ENCODE measurements at regions not wholly inside any gene's neighbourhood (a gene's known extent, or its start where the extent isn't known, plus 50 kb on each side); places are given as distances from the start of the nearest gene placed in this dataset.
"Not testable (repeated sequence)": the region's sequence is repeated elsewhere in the genome, so short reads cannot be mapped to it uniquely, and the experiment has no call there.

DNA sequence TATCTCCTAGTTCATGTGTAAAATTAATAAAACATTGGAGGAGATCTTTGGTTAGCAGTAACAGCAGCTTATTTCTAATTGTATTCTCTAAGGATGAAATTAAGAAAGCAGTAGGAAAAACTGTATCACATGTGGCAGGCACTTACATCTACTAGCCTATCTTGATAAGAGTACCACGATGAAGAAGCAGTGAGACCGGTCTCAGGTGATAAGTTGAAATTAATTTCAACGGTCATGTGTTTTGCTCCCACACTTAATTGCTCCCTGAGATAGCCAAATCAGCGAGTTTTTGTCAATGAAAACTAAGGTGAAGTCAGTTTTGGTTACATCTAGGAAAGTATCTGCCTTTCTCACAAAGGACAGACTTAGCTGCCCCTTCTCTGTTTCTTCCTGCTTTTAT is 115.8 kb upstream of the WIPF3 start:
- not testable (repeated sequence) for H3K27me3 ChIP-seq (ENCODE audit: insufficient read depth, low read length); H3K36me3 ChIP-seq (ENCODE audit: insufficient read depth, low read length); H3K4me1 ChIP-seq (ENCODE audit: insufficient read depth, low read length); H2AFZ ChIP-seq (ENCODE audit: low read depth, low read length); H3K4me3 ChIP-seq (ENCODE audit: low read length); H3K9me3 ChIP-seq (ENCODE audit: low read length)

- not testable (repeated sequence) for H3K4me3 ChIP-seq (ENCODE audit: low read length); H3K36me3 ChIP-seq (ENCODE audit: insufficient read depth, low read length); H3K27me3 ChIP-seq (ENCODE audit: insufficient read depth, low read length); H2AFZ ChIP-seq (ENCODE audit: low read depth, low read length); H3K9me3 ChIP-seq (ENCODE audit: low read length); H3K4me1 ChIP-seq (ENCODE audit: insufficient read depth, low read length)
These were observed 109.9 kb upstream of the WIPF3 start for GRCh38 chr7:29696402-29696801.

DNA sequence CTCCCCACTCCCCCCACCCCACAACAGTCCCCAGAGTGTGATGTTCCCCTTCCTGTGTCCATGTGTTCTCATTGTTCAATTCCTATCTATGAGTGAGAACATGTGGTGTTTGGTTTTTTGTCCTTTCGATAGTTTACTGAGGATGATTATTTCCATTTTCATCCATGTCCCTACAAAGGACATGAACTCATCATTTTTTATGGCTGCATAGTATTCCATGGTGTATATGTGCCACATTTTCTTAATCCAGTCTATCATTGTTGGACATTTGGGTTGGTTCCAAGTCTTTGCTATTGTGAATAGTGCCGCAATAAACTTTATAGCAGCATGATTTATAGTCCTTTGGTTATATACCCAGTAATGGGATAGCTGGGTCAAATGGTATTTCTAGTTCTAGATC is 106.6 kb upstream of the WIPF3 start:
- H3K36me3 ChIP-seq (ENCODE audit: insufficient read depth, low read length); H3K27me3 ChIP-seq (ENCODE audit: insufficient read depth, low read length): not testable (repeated sequence)

GRCh38 chr7:29701540-29701939 is 104.8 kb upstream of the WIPF3 start:
- not testable (repeated sequence) for H3K36me3 ChIP-seq (ENCODE audit: insufficient read depth, low read length); H2AFZ ChIP-seq (ENCODE audit: low read depth, low read length); H3K9me3 ChIP-seq (ENCODE audit: low read length); H3K4me3 ChIP-seq (ENCODE audit: low read length); H3K27me3 ChIP-seq (ENCODE audit: insufficient read depth, low read length); H3K4me1 ChIP-seq (ENCODE audit: insufficient read depth, low read length)

More for the DNA sequence above, 106.6 kb upstream of the WIPF3 start:
- H3K9me3 ChIP-seq (ENCODE audit: low read length); H3K4me1 ChIP-seq (ENCODE audit: insufficient read depth, low read length); H3K4me3 ChIP-seq (ENCODE audit: low read length); H2AFZ ChIP-seq (ENCODE audit: low read depth, low read length): not testable (repeated sequence)

- not testable (repeated sequence) for H3K36me3 ChIP-seq (ENCODE audit: insufficient read depth, low read length); H3K9me3 ChIP-seq (ENCODE audit: low read length); H3K27me3 ChIP-seq (ENCODE audit: insufficient read depth, low read length); H3K4me1 ChIP-seq (ENCODE audit: insufficient read depth, low read length); H2AFZ ChIP-seq (ENCODE audit: low read depth, low read length); H3K4me3 ChIP-seq (ENCODE audit: low read length)
These were observed 102.5 kb upstream of the WIPF3 start for GRCh38 chr7:29703830-29704229.

GRCh38 chr7:29709002-29709401 is 97.3 kb upstream of the WIPF3 start:
- H3K27me3 ChIP-seq (ENCODE audit: insufficient read depth, low read length); H3K36me3 ChIP-seq (ENCODE audit: insufficient read depth, low read length); H2AFZ ChIP-seq (ENCODE audit: low read depth, low read length); H3K4me3 ChIP-seq (ENCODE audit: low read length); H3K4me1 ChIP-seq (ENCODE audit: insufficient read depth, low read length); H3K9me3 ChIP-seq (ENCODE audit: low read length): not testable (repeated sequence)

DNA sequence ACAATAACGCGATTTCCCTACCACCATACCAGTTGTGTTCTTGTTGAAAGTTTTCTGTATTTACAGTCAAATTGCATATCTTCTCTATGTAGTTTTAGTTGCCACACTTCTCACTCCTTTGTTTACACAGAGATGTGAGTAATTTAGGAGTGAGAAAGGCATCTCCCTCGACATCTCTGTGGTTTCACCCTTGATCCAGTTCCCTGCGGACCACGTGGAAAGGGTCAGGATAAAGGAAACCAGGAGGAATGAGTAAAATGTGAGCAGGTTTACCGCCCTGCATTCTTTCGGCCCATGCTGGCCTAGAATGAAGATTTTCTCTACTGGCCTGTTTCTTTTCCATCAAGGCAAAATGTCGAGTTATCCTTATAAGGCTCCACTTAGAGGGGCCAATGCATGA is 83.2 kb upstream of the WIPF3 start:
- not testable (repeated sequence) for H3K9me3 ChIP-seq (ENCODE audit: low read length); H2AFZ ChIP-seq (ENCODE audit: low read depth, low read length); H3K4me3 ChIP-seq (ENCODE audit: low read length); H3K27me3 ChIP-seq (ENCODE audit: insufficient read depth, low read length); H3K4me1 ChIP-seq (ENCODE audit: insufficient read depth, low read length); H3K36me3 ChIP-seq (ENCODE audit: insufficient read depth, low read length)

DNA sequence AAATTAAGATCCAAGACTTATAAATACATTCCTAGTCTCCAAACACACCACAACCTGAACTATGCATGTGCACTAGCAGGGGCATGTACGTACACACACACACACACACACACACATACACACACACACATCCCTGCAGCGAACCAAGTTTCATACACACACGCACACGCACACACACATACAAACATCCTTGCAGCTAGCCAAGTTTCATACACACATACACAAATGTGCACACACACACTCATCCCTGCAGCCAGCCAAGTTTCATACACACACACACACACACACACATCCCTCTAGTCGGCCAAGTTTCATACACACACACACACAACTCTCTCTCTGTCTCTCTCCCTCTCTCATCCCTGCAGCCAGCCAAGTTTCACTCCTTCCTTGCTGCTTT is 82.7 kb upstream of the WIPF3 start:
- no peaks in the 10 kb centered on the region for H3K36me3 ChIP-seq (ENCODE audit: insufficient read depth, low read length)
- H3K9me3 ChIP-seq (ENCODE audit: low read length) = no peaks in the 10 kb centered on the region
- H3K4me3 ChIP-seq (ENCODE audit: low read length) = no peak overlapping the region
- no peaks in the 10 kb centered on the region for H3K27me3 ChIP-seq (ENCODE audit: insufficient read depth, low read length)
- H3K4me1 ChIP-seq (ENCODE audit: insufficient read depth, low read length) = no peaks in the 10 kb centered on the region
- no peak overlapping the region for H2AFZ ChIP-seq (ENCODE audit: low read depth, low read length)

- H3K4me1 ChIP-seq (ENCODE audit: insufficient read depth, low read length); H3K27me3 ChIP-seq (ENCODE audit: insufficient read depth, low read length); H2AFZ ChIP-seq (ENCODE audit: low read depth, low read length); H3K9me3 ChIP-seq (ENCODE audit: low read length); H3K4me3 ChIP-seq (ENCODE audit: low read length); H3K36me3 ChIP-seq (ENCODE audit: insufficient read depth, low read length): not testable (repeated sequence)
These were observed 76.7 kb upstream of the WIPF3 start for GRCh38 chr7:29729534-29730165.

- Histone ChIP-seq H3K9me3 (ENCODE audit: low read length) (no peaks in the 10 kb centered on the region), H3K36me3 (ENCODE audit: insufficient read depth, low read length) (no peaks in the 10 kb centered on the region), H2AFZ (ENCODE audit: low read depth, low read length) (no peak overlapping the region), H3K27me3 (ENCODE audit: insufficient read depth, low read length) (peaks cover 3% of the 10 kb centered on the region), H3K4me1 (ENCODE audit: insufficient read depth, low read length) (no peaks in the 10 kb centered on the region), H3K4me3 (ENCODE audit: low read length) (no peak overlapping the region)
These were observed 72.0 kb upstream of the WIPF3 start for GRCh38 chr7:29734246-29734731.

DNA sequence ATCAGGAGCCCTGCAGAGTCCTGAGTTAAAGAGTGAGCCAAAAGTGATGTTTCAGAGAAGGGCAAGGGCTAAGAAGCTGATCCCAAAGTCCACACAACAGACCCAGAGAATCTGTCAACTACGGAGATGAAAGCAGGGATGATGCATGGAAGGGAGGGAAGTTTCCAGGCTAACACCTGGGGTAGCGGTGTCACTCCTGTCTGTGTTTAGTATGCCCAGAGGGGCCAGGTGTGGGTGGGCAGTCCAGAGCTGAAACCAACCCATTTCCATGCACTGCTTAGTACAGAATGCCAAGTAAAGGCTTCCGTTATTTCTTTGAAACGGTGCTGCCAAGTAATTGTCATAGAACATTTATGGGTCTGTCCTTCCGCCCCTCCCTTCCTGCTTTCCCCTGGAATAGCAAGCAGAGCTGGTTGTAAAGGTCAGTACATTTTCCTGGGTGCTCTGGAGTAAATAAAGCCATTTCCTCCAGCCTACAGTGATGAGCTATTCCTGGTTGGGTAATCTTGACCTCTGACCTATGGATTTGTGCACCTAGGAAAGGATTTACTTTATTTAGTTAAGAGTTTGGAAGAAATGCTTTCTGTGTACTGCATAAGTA is 58.6 kb upstream of the WIPF3 start:
- not testable (repeated sequence) for H2AFZ ChIP-seq (ENCODE audit: low read depth, low read length); H3K27me3 ChIP-seq (ENCODE audit: insufficient read depth, low read length); H3K4me3 ChIP-seq (ENCODE audit: low read length); H3K4me1 ChIP-seq (ENCODE audit: insufficient read depth, low read length); H3K9me3 ChIP-seq (ENCODE audit: low read length); H3K36me3 ChIP-seq (ENCODE audit: insufficient read depth, low read length)

DNA sequence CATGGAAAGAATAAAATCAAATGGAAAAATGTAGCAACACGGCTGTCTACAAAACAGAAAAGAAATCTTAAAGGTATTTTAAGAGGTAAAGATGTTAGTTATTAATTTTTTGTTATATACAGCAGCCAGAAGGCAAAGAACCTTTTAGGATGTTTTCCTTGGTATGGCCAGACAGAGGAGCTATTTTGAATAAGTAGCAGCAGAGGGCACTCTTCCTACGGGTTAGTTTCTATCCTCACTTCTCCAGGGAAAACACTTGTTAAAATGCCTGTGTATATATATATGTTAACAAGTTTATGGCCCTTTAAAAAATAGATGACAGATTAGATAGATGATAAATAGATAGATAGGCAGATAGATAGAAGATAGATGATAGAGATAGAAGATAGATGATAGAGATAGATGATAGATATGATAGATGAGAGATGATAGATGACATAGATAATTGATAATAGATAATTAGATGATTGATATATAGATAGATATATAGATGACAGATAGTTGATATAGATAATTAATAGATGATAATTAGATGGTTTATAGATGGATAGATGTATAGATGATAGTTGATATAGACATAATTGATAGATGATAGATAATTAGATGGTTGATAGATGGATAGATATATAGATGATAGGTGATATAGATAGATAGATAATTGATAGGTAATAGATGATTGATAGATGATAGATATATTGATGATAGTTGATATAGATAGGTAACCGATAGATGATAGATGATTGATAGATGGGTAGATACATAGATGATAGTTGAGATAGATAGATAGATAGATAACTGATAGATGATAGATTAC is 57.8 kb upstream of the WIPF3 start:
- no peak overlapping the region for H2AFZ ChIP-seq (ENCODE audit: low read depth, low read length)
- no peak overlapping the region for H3K4me3 ChIP-seq (ENCODE audit: low read length)
- H3K36me3 ChIP-seq (ENCODE audit: insufficient read depth, low read length) = no peaks in the 10 kb centered on the region
- no peaks in the 10 kb centered on the region for H3K4me1 ChIP-seq (ENCODE audit: insufficient read depth, low read length)
- peaks cover 4% of the 10 kb centered on the region for H3K27me3 ChIP-seq (ENCODE audit: insufficient read depth, low read length)
- H3K9me3 ChIP-seq (ENCODE audit: low read length) = no peaks in the 10 kb centered on the region

DNA sequence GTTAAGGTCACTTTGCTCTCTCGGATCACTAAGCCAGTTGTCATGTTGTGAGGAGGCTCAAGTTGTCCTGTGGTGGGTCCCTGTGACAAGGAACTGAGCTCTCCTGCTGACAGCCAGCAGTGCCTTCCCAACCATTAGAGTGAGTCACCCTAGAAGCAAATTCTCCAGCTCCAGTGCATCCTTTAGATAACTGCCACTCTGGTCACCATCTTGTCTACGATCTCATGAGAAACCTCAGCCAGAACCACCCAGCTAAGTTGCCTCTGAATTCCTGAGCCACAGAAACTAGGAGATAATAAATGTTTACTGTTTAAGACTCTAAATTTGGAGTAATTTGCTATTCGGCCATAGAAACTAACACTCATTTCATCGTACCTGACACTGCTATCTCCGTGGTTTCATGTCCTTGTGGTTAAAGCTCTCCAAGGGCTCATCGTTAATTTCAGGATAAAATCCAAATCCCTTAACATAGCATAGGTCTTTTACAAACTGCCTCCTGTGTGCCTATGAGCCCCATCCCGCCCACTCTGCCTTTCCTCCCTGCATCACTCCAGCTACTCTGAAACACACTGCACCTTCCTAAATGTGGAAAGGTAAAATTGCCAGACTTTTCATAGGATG is 56.5 kb upstream of the WIPF3 start:
- Histone ChIP-seq H3K36me3 (ENCODE audit: insufficient read depth, low read length) (no peaks in the 10 kb centered on the region), H3K4me1 (ENCODE audit: insufficient read depth, low read length) (no peaks in the 10 kb centered on the region), H3K27me3 (ENCODE audit: insufficient read depth, low read length) (peaks cover 4% of the 10 kb centered on the region), H3K9me3 (ENCODE audit: low read length) (no peaks in the 10 kb centered on the region), H2AFZ (ENCODE audit: low read depth, low read length) (no peak overlapping the region), H3K4me3 (ENCODE audit: low read length) (no peak overlapping the region)
